Sigmoid colon (tissue), 6 donors: ENCODE measurements at regions not wholly inside any gene's neighbourhood (a gene's known extent, or its start where the extent isn't known, plus 50 kb on each side); places are given as distances from the start of the nearest gene placed in this dataset.

Experiments
- DNase-seq: peaks from one replicate; pipeline ENCODE4 v3.0.0-alpha.2; 2019
- H3K27ac ChIP-seq, 4 donors: fragments of 200-600 bp; sonication (generic); one replicate each; pipeline ENCODE4 v1.5.1; 2016 to 2019; ENCODE audit warnings: mild to moderate bottlenecking in 1 of 4
- H3K27me3 ChIP-seq, 3 donors: fragments of 200-600 bp; sonication (generic); one replicate each; pipeline ENCODE4 v1.5.1; 2019; ENCODE audit warnings: mild to moderate bottlenecking in 1 of 3
- H3K36me3 ChIP-seq, 4 donors: fragments of 200-600 bp; sonication (generic); one replicate each; pipeline ENCODE4 v1.5.1; 2016 to 2019
- H3K4me1 ChIP-seq, 4 donors: fragments of 200-600 bp; sonication (generic); one replicate each; pipeline ENCODE4 v1.5.1; 2017 to 2019
- H3K4me3 ChIP-seq, 4 donors: fragments of 200-600 bp; sonication (generic); one replicate each; pipeline ENCODE4 v1.5.1; 2017 to 2019; ENCODE audit warnings: mild to moderate bottlenecking in 2 of 4, moderate library complexity in 1 of 4
- H3K9me3 ChIP-seq, 4 donors: fragments of 200-600 bp in 3 of 4; sonication (generic) in 3 of 4; one replicate each; pipeline versions ENCODE4 v1.5.1 to v1.6.1; 2013 to 2019
- CTCF ChIP-seq, 4 experiments: fragments of 450-650 bp in 3 of 4; fragments of 200-600 bp in 1 of 4; IDR thresholded peaks; one replicate each; pipeline ENCODE4 v1.5.1; 2016 to 2019; ENCODE audit warnings: antibody characterized with exemption in 4 of 4, mild to moderate bottlenecking in 3 of 4, moderate library complexity in 2 of 4
- EP300 ChIP-seq, 4 donors: sonication (generic); formaldehyde crosslinking; IDR thresholded peaks; one replicate each; pipeline ENCODE4 v1.6.1; 2017; ENCODE audit warnings: antibody characterized with exemption in 4 of 4
- POLR2A ChIP-seq, 2 donors: fragments of 450-650 bp; IDR thresholded peaks; one replicate each; pipeline ENCODE4 v1.6.1; 2016; ENCODE audit warnings: antibody characterized with exemption in 2 of 2, mild to moderate bottlenecking in 2 of 2, moderate library complexity in 2 of 2
- POLR2AphosphoS5 ChIP-seq, 4 donors: sonication (generic); formaldehyde crosslinking; IDR thresholded peaks; one replicate each; pipeline ENCODE4 v1.6.1; 2017; ENCODE audit warnings: antibody characterized with exemption in 4 of 4
- WGBS, 2 donors: extraction: QIAGEN DNeasy Blood & Tissue Kit; methylation state at CpG; one replicate each; pipeline ENCODE4 v1.1.7; 2013; 5-methylcytosine and 5-hydroxymethylcytosine counted together
- intact Hi-C: fragments of 100-400 bp; cut with DNase I; formaldehyde crosslinking; loops from one replicate; pipeline ENCODE4 v1.15.1; 2023
- donor health status: healthy with polysubstance abuse.
- donor health status: healthy.

GRCh38 chr5:145554399-145554798 is 280.7 kb downstream of the PRELID2 start:
- Histone ChIP-seq H3K4me3 (no peak overlapping the region), H3K36me3 (no peaks in the 10 kb centered on the region), H3K27me3 (no peaks in the 10 kb centered on the region), H3K4me1 (no peaks in the 10 kb centered on the region), H3K27ac (no peak overlapping the region), H3K9me3 (no peaks in the 10 kb centered on the region)
- no peak for DNase-seq
- TF ChIP-seq EP300 (IDR thresholded peaks at IDR 0.05): no peak
- no peak for TF ChIP-seq POLR2A (IDR thresholded peaks at IDR 0.05)
- no peak for TF ChIP-seq CTCF (IDR thresholded peaks at IDR 0.05)
- no peak for TF ChIP-seq POLR2AphosphoS5 (IDR thresholded peaks at IDR 0.05)
- intact Hi-C loops: no loop called here

- no peak for DNase-seq
- no peak for TF ChIP-seq CTCF (IDR thresholded peaks at IDR 0.05)
- TF ChIP-seq POLR2A (IDR thresholded peaks at IDR 0.05): no peak
- no peak for TF ChIP-seq POLR2AphosphoS5 (IDR thresholded peaks at IDR 0.05)
- no peak for TF ChIP-seq EP300 (IDR thresholded peaks at IDR 0.05)
- WGBS, 2 donors: 90 to 96% methylated on average over 2 of the region's 2 CpGs
- H3K36me3 ChIP-seq: no peaks in the 10 kb centered on the region
- no peak overlapping the region for H3K4me3 ChIP-seq
- no peaks in the 10 kb centered on the region for H3K27me3 ChIP-seq
- intact Hi-C loops: no loop called here
- no peaks in the 10 kb centered on the region for H3K4me1 ChIP-seq
- H3K9me3 ChIP-seq: no peaks in the 10 kb centered on the region
- H3K27ac ChIP-seq: no peak overlapping the region
These were observed 282.0 kb downstream of the PRELID2 start for GRCh38 chr5:145553177-145553576.

- Histone ChIP-seq H3K36me3 (no peaks in the 10 kb centered on the region), H3K4me3 (no peak overlapping the region), H3K9me3 (no peaks in the 10 kb centered on the region), H3K4me1 (no peaks in the 10 kb centered on the region), H3K27ac (no peak overlapping the region), H3K27me3 (no peaks in the 10 kb centered on the region)
- no peak for TF ChIP-seq EP300 (IDR thresholded peaks at IDR 0.05)
- TF ChIP-seq POLR2A (IDR thresholded peaks at IDR 0.05): no peak
- no peak for TF ChIP-seq POLR2AphosphoS5 (IDR thresholded peaks at IDR 0.05)
- TF ChIP-seq CTCF (IDR thresholded peaks at IDR 0.05): no peak
- DNase-seq: no peak
- intact Hi-C loops: no loop called here
- WGBS, 2 donors: 100% methylated on average over 1 of the region's 1 CpG
These were observed 283.4 kb downstream of the PRELID2 start for GRCh38 chr5:145551714-145552113.

- H3K27ac ChIP-seq: no peak overlapping the region
- H3K4me1 ChIP-seq: no peaks in the 10 kb centered on the region
- H3K27me3 ChIP-seq: no peaks in the 10 kb centered on the region
- H3K36me3 ChIP-seq: no peaks in the 10 kb centered on the region
- intact Hi-C loops: no loop called here
- no peak for TF ChIP-seq POLR2A (IDR thresholded peaks at IDR 0.05)
- no peak overlapping the region for H3K4me3 ChIP-seq
- H3K9me3 ChIP-seq: no peaks in the 10 kb centered on the region
- no peak for DNase-seq
These were observed 287.0 kb downstream of the PRELID2 start for GRCh38 chr5:145548097-145548496.

GRCh38 chr5:145544401-145544800 is 290.7 kb downstream of the PRELID2 start:
- H3K4me1 ChIP-seq: no peaks in the 10 kb centered on the region
- intact Hi-C loops: no loop called here
- H3K9me3 ChIP-seq: no peaks in the 10 kb centered on the region
- no peak overlapping the region for H3K27ac ChIP-seq
- no peaks in the 10 kb centered on the region for H3K27me3 ChIP-seq
- H3K4me3 ChIP-seq: no peak overlapping the region
- TF ChIP-seq POLR2AphosphoS5 (IDR thresholded peaks at IDR 0.05) (no peak), CTCF (IDR thresholded peaks at IDR 0.05) (no peak), EP300 (IDR thresholded peaks at IDR 0.05) (no peak), POLR2A (IDR thresholded peaks at IDR 0.05) (no peak)
- no peak for DNase-seq
- no peaks in the 10 kb centered on the region for H3K36me3 ChIP-seq
